ENCODE measurements at regions not wholly inside any gene's neighbourhood (a gene's known extent, or its start where the extent isn't known, plus 50 kb on each side); places are given as distances from the start of the nearest gene placed in this dataset.
"Not testable (repeated sequence)": the region's sequence is repeated elsewhere in the genome, so short reads cannot be mapped to it uniquely, and the experiment has no call there.

GRCh38 chr10:133763190-133763589 lies 136.6 kb upstream of the FRG2B start:
- not testable (repeated sequence) for TF ChIP-seq CTCF, POLR2A (IDR thresholded peaks at IDR 0.05)

Data from adrenal gland (tissue), 5 donors.